Body of pancreas (tissue), 4 donors: ENCODE measurements at regions not wholly inside any gene's neighbourhood (a gene's known extent, or its start where the extent isn't known, plus 50 kb on each side); places are given as distances from the start of the nearest gene placed in this dataset.

Source experiments
- ATAC-seq: fragments of 150-250 bp; one replicate; pipeline ENCODE4 v1.9.1; 2016
- DNase-seq, 4 donors: peaks; one replicate each; pipeline ENCODE4 v3.0.0-alpha.2; 2019
- H3K27ac ChIP-seq, 4 donors: fragments of 200-600 bp; sonication (generic); 1 replicate in 3 of 4; 2 replicates in 1 of 4; pipeline versions ENCODE4 v1.5.1 to v1.6.1; 2016 to 2019; ENCODE audit warnings: mild to moderate bottlenecking in 1 of 4, mixed read lengths in 1 of 4, moderate library complexity in 1 of 4
- H3K27me3 ChIP-seq, 2 donors: fragments of 200-600 bp; sonication (generic); one replicate each; pipeline ENCODE4 v1.6.0; 2016; ENCODE audit warnings: mild to moderate bottlenecking in 1 of 2
- H3K36me3 ChIP-seq, 2 donors: fragments of 200-600 bp; sonication (generic); replicated peaks in 1 of 2; 2 replicates each; pipeline ENCODE4 v1.5.1; 2016; ENCODE audit warnings: low read depth in 2 of 2; ENCODE audit not compliant: insufficient read depth in 1 of 2
- H3K4me1 ChIP-seq: fragments of 200-600 bp; sonication (generic); one replicate; pipeline ENCODE4 v1.6.0; 2016
- H3K4me3 ChIP-seq, 2 donors: fragments of 200-600 bp; sonication (generic); 1 replicate in 1 of 2; 2 replicates in 1 of 2; pipeline ENCODE4 v1.5.1; 2016 to 2019
- H3K9me3 ChIP-seq, 3 donors: fragments of 200-600 bp; sonication (generic); 1 replicate in 2 of 3; 2 replicates in 1 of 3; pipeline ENCODE4 v1.5.1; 2016
- CTCF ChIP-seq, 7 experiments: fragments of 450-650 bp in 4 of 7; fragments of 200-600 bp in 3 of 7; sonication (generic) in 3 of 7; IDR thresholded peaks; one replicate each; pipeline ENCODE4 v1.5.1; 2016 to 2019; ENCODE audit warnings: antibody characterized with exemption in 7 of 7
- POLR2A ChIP-seq, 3 donors: fragments of 450-650 bp; IDR thresholded peaks; one replicate each; pipeline ENCODE4 v1.6.1; 2016; ENCODE audit warnings: antibody characterized with exemption in 3 of 3, mild to moderate bottlenecking in 2 of 3
- WGBS, 2 donors: methylation state at CpG; one replicate each; pipeline ENCODE4 v1.1.5; 2017; 5-methylcytosine and 5-hydroxymethylcytosine counted together
- intact Hi-C: fragments of 100-400 bp; cut with DNase I; formaldehyde crosslinking; loops from one replicate; pipeline ENCODE4 v1.15.1; 2023

GRCh38 chr10:128938558-128938957 lies 528.5 kb upstream of the MGMT start:
- Histone ChIP-seq H3K9me3 (no peaks in the 10 kb centered on the region), H3K27ac (no peak overlapping the region), H3K27me3 (no peaks in the 10 kb centered on the region), H3K4me3 (no peak overlapping the region), H3K4me1 (no peaks in the 10 kb centered on the region), H3K36me3 (no peaks in the 10 kb centered on the region)
- no peak for TF ChIP-seq POLR2A (IDR thresholded peaks at IDR 0.05)
- TF ChIP-seq CTCF (IDR thresholded peaks at IDR 0.05): no peak
- ATAC-seq: no peak
- DNase-seq: no peak
- 75 to 76% methylated on average over 3 of the region's 3 CpGs for WGBS, 2 donors
- intact Hi-C loops: no loop called here

GRCh38 chr10:128940081-128940480 lies 527.0 kb upstream of the MGMT start:
- no peaks in the 10 kb centered on the region for H3K27me3 ChIP-seq
- no peak for TF ChIP-seq CTCF (IDR thresholded peaks at IDR 0.05)
- no peak for TF ChIP-seq POLR2A (IDR thresholded peaks at IDR 0.05)
- no peak overlapping the region for H3K27ac ChIP-seq
- H3K9me3 ChIP-seq: no peaks in the 10 kb centered on the region
- DNase-seq (no peak), ATAC-seq (no peak)
- H3K4me1 ChIP-seq: no peaks in the 10 kb centered on the region
- WGBS, 2 donors: 79 to 83% methylated on average over 5 of the region's 5 CpGs
- H3K4me3 ChIP-seq: no peak overlapping the region
- intact Hi-C loops: no loop called here
- H3K36me3 ChIP-seq: no peaks in the 10 kb centered on the region

- H3K4me1 ChIP-seq: no peaks in the 10 kb centered on the region
- H3K27me3 ChIP-seq: no peaks in the 10 kb centered on the region
- DNase-seq (peak in 2 of 4 donors; percentile 11 to 12), ATAC-seq (no peak)
- H3K36me3 ChIP-seq: no peaks in the 10 kb centered on the region
- WGBS, 2 donors: 54 to 63% methylated on average over 6 of the region's 6 CpGs
- H3K4me3 ChIP-seq: no peak overlapping the region
- intact Hi-C loops: no loop called here
- TF ChIP-seq CTCF (IDR thresholded peaks at IDR 0.05): no peak
- TF ChIP-seq POLR2A (IDR thresholded peaks at IDR 0.05): no peak
- peaks cover 0 to 6% (median 0%) of the 10 kb centered on the region in 3 donors for H3K9me3 ChIP-seq
- no peak overlapping the region for H3K27ac ChIP-seq
Observed at GRCh38 chr10:128943111-128943510, 523.9 kb upstream of the MGMT start.

GRCh38 chr10:128945398-128945797 lies 521.6 kb upstream of the MGMT start:
- DNase-seq: no peak

More at GRCh38 chr10:128945398-128945797, 521.6 kb upstream of the MGMT start:
- Histone ChIP-seq H3K4me3 (no peak overlapping the region), H3K4me1 (no peaks in the 10 kb centered on the region), H3K27ac (no peak overlapping the region), H3K36me3 (no peaks in the 10 kb centered on the region), H3K27me3 (no peaks in the 10 kb centered on the region), H3K9me3 (peaks cover 0 to 6% (median 0%) of the 10 kb centered on the region in 3 donors)
- ATAC-seq: no peak
- intact Hi-C loops: no loop called here
- 54 to 67% methylated on average over 7 of the region's 7 CpGs for WGBS, 2 donors
- no peak for TF ChIP-seq POLR2A (IDR thresholded peaks at IDR 0.05)
- TF ChIP-seq CTCF (IDR thresholded peaks at IDR 0.05): no peak
